ENCODE measurements at regions not wholly inside any gene's neighbourhood (a gene's known extent, or its start where the extent isn't known, plus 50 kb on each side); places are given as distances from the start of the nearest gene placed in this dataset.

DNA sequence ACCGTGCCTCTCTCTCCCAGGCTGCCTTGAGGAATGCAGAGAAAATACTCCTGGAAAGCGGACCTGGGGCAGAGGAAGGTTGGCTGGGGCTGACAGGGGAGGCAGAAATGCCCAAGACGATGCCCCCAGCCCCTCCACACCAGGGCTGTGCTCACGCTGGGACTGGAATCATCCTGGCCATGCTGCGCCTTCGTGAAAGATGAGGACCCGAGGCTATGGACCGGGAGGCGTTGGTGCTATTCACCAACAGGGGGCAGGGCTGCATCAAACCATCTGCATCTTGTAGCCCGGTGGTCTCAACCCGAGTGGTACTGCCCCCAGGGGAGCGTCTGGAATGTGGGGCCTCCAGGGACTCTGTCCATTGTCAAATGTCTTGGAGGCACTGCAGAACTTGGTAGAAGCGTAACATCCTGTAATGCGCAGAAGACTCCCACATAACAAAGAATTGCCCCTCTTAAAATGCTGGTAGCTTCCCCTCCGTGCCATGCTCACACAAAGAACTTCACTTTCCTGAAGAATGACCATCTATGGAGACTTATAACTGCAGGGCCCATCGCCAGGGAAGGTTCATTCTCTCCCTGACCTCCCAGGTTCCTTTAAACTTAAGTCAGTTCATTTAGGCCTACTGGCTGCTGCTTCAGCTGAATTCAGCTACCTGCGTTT lies 251.2 kb downstream of the RRAGC start:
- Histone ChIP-seq H3K27me3 (ENCODE audit: control insufficient read depth in 3 of 3, insufficient read depth in 3 of 3, low read length in 3 of 3) (peaks cover 3 to 30% (median 20%) of the 10 kb centered on the region in 3 donors), H3K9me3 (ENCODE audit: control insufficient read depth in 3 of 3, low read length in 3 of 3) (no peaks in the 10 kb centered on the region), H3K36me3 (ENCODE audit: control insufficient read depth in 3 of 3, insufficient read depth in 3 of 3, low read length in 3 of 3) (no peaks in the 10 kb centered on the region), H3K27ac (ENCODE audit: low read depth, low read length) (no peak overlapping the region), H3K9ac (ENCODE audit: low read depth in 1 of 3, low read length in 3 of 3) (no peak overlapping the region), H3K4me3 (ENCODE audit: low read length in 3 of 3) (no peak overlapping the region), H3K4me1 (ENCODE audit: control insufficient read depth in 3 of 3, insufficient read depth in 3 of 3, low read length in 3 of 3) (peaks cover 0 to 2% (median 0%) of the 10 kb centered on the region in 3 donors)

- no peaks in the 10 kb centered on the region for H3K9me3 ChIP-seq (ENCODE audit: control insufficient read depth in 3 of 3, low read length in 3 of 3)
- H3K36me3 ChIP-seq (ENCODE audit: control insufficient read depth in 3 of 3, insufficient read depth in 3 of 3, low read length in 3 of 3): no peaks in the 10 kb centered on the region
- H3K4me3 ChIP-seq (ENCODE audit: low read length in 3 of 3): no peak overlapping the region
- no peak overlapping the region for H3K27ac ChIP-seq (ENCODE audit: low read depth, low read length)
- peaks cover 0 to 2% (median 0%) of the 10 kb centered on the region in 3 donors for H3K4me1 ChIP-seq (ENCODE audit: control insufficient read depth in 3 of 3, insufficient read depth in 3 of 3, low read length in 3 of 3)
- peaks cover 0 to 31% (median 14%) of the 10 kb centered on the region in 3 donors for H3K27me3 ChIP-seq (ENCODE audit: control insufficient read depth in 3 of 3, insufficient read depth in 3 of 3, low read length in 3 of 3)
- H3K9ac ChIP-seq (ENCODE audit: low read depth in 1 of 3, low read length in 3 of 3): no peak overlapping the region
These were observed 252.0 kb downstream of the RRAGC start for GRCh38 chr1:38607526-38607925.

DNA sequence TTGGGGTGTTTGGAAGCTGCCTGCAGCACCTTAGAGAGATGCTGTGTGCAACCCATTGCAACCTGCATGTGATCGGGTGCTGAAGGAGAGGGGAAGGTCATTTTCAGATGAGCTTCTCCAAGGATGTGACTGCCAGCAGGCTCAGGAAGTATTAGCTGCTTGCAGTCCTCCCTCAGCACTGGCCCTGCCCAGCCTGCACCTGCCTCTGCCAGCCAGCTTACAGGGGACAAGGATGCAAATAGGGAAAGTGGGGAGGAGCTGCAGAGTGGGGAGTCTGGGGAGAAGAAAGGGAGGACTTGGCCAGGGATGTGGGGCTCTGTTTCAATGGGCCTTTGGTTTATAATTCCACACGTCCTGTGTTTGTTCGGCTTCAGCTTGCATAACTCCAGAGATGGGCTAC lies 254.5 kb downstream of the RRAGC start:
- Histone ChIP-seq H3K4me3 (ENCODE audit: low read length in 3 of 3) (no peak overlapping the region), H3K9ac (ENCODE audit: low read depth in 1 of 3, low read length in 3 of 3) (no peak overlapping the region), H3K36me3 (ENCODE audit: control insufficient read depth in 3 of 3, insufficient read depth in 3 of 3, low read length in 3 of 3) (no peaks in the 10 kb centered on the region), H3K27ac (ENCODE audit: low read depth, low read length) (no peak overlapping the region), H3K9me3 (ENCODE audit: control insufficient read depth in 3 of 3, low read length in 3 of 3) (no peaks in the 10 kb centered on the region), H3K4me1 (ENCODE audit: control insufficient read depth in 3 of 3, insufficient read depth in 3 of 3, low read length in 3 of 3) (peaks cover 0 to 2% (median 0%) of the 10 kb centered on the region in 3 donors), H3K27me3 (ENCODE audit: control insufficient read depth in 3 of 3, insufficient read depth in 3 of 3, low read length in 3 of 3) (peaks cover 0 to 24% (median 15%) of the 10 kb centered on the region in 3 donors)

GRCh38 chr1:38603907-38604306 lies 255.7 kb downstream of the RRAGC start:
- no peaks in the 10 kb centered on the region for H3K36me3 ChIP-seq (ENCODE audit: control insufficient read depth in 3 of 3, insufficient read depth in 3 of 3, low read length in 3 of 3)
- H3K9me3 ChIP-seq (ENCODE audit: control insufficient read depth in 3 of 3, low read length in 3 of 3): no peaks in the 10 kb centered on the region
- no peak overlapping the region for H3K27ac ChIP-seq (ENCODE audit: low read depth, low read length)
- H3K4me1 ChIP-seq (ENCODE audit: control insufficient read depth in 3 of 3, insufficient read depth in 3 of 3, low read length in 3 of 3): peaks cover 0 to 2% (median 0%) of the 10 kb centered on the region in 3 donors
- no peak overlapping the region for H3K9ac ChIP-seq (ENCODE audit: low read depth in 1 of 3, low read length in 3 of 3)
- no peak overlapping the region for H3K4me3 ChIP-seq (ENCODE audit: low read length in 3 of 3)
- H3K27me3 ChIP-seq (ENCODE audit: control insufficient read depth in 3 of 3, insufficient read depth in 3 of 3, low read length in 3 of 3): peaks cover 0 to 16% (median 9%) of the 10 kb centered on the region in 3 donors

- H3K27ac ChIP-seq (ENCODE audit: low read depth, low read length): no peak overlapping the region
- no peaks in the 10 kb centered on the region for H3K4me1 ChIP-seq (ENCODE audit: control insufficient read depth in 3 of 3, insufficient read depth in 3 of 3, low read length in 3 of 3)
- no peaks in the 10 kb centered on the region for H3K36me3 ChIP-seq (ENCODE audit: control insufficient read depth in 3 of 3, insufficient read depth in 3 of 3, low read length in 3 of 3)
- H3K9me3 ChIP-seq (ENCODE audit: control insufficient read depth in 3 of 3, low read length in 3 of 3): no peaks in the 10 kb centered on the region
- H3K27me3 ChIP-seq (ENCODE audit: control insufficient read depth in 3 of 3, insufficient read depth in 3 of 3, low read length in 3 of 3): peaks cover 0 to 13% (median 9%) of the 10 kb centered on the region in 3 donors
- H3K4me3 ChIP-seq (ENCODE audit: low read length in 3 of 3): no peak overlapping the region
- no peak overlapping the region for H3K9ac ChIP-seq (ENCODE audit: low read depth in 1 of 3, low read length in 3 of 3)
These were observed 258.7 kb downstream of the RRAGC start for GRCh38 chr1:38600905-38601304.

GRCh38 chr1:38600286-38600685 lies 259.3 kb downstream of the RRAGC start:
- Histone ChIP-seq H3K9me3 (ENCODE audit: control insufficient read depth in 3 of 3, low read length in 3 of 3) (no peaks in the 10 kb centered on the region), H3K36me3 (ENCODE audit: control insufficient read depth in 3 of 3, insufficient read depth in 3 of 3, low read length in 3 of 3) (no peaks in the 10 kb centered on the region), H3K27me3 (ENCODE audit: control insufficient read depth in 3 of 3, insufficient read depth in 3 of 3, low read length in 3 of 3) (peaks cover 0 to 13% (median 9%) of the 10 kb centered on the region in 3 donors), H3K4me1 (ENCODE audit: control insufficient read depth in 3 of 3, insufficient read depth in 3 of 3, low read length in 3 of 3) (no peaks in the 10 kb centered on the region), H3K9ac (ENCODE audit: low read depth in 1 of 3, low read length in 3 of 3) (no peak overlapping the region), H3K27ac (ENCODE audit: low read depth, low read length) (no peak overlapping the region), H3K4me3 (ENCODE audit: low read length in 3 of 3) (no peak overlapping the region)

DNA sequence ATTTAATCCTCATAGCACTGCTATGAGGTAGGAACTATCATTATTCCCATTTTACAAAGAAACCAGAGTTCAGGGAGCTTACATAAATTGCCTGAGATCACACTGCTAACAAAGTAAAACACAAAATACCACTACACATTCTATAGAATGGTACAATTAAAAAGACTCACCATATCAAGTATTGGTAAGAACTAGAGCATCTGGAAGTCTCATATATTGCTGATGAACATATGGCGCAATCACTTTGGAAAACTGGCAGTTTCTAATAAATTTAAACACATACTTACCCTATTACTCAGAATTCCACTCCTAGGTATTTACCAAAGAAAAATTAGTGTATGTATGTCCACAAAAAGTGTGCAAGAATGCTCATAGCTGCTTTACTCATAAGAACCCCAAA lies 261.5 kb downstream of the RRAGC start:
- Histone ChIP-seq H3K9ac (ENCODE audit: low read depth in 1 of 3, low read length in 3 of 3) (no peak overlapping the region), H3K36me3 (ENCODE audit: control insufficient read depth in 3 of 3, insufficient read depth in 3 of 3, low read length in 3 of 3) (no peaks in the 10 kb centered on the region), H3K27ac (ENCODE audit: low read depth, low read length) (no peak overlapping the region), H3K9me3 (ENCODE audit: control insufficient read depth in 3 of 3, low read length in 3 of 3) (peaks cover 0 to 5% (median 2%) of the 10 kb centered on the region in 3 donors), H3K4me1 (ENCODE audit: control insufficient read depth in 3 of 3, insufficient read depth in 3 of 3, low read length in 3 of 3) (no peaks in the 10 kb centered on the region), H3K4me3 (ENCODE audit: low read length in 3 of 3) (no peak overlapping the region), H3K27me3 (ENCODE audit: control insufficient read depth in 3 of 3, insufficient read depth in 3 of 3, low read length in 3 of 3) (peaks cover 0 to 6% (median 4%) of the 10 kb centered on the region in 3 donors)

DNA sequence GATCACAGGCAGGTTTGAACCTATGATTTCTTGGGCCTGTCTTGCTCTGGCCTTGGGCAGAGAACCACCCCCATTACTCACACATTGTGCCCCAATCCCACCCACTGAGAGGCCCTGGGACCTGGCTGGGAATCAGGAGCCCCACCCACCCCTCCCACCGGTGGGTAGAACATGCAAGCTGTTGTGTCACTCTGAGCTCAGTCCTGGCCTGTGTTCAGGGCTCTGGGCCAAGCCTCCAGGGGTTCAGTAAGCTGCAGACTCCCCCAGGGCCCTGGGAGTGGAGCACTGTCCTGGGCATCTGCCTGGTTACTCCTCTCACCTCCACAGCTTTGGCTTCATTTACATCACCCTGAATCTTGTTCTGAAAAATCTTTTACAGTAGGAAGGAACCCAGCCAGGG lies 270.5 kb downstream of the RRAGC start:
- H3K9ac ChIP-seq (ENCODE audit: low read depth in 1 of 3, low read length in 3 of 3): no peak overlapping the region
- no peak overlapping the region for H3K4me3 ChIP-seq (ENCODE audit: low read length in 3 of 3)
- H3K4me1 ChIP-seq (ENCODE audit: control insufficient read depth in 3 of 3, insufficient read depth in 3 of 3, low read length in 3 of 3): peaks cover 0 to 2% (median 0%) of the 10 kb centered on the region in 3 donors

DNA sequence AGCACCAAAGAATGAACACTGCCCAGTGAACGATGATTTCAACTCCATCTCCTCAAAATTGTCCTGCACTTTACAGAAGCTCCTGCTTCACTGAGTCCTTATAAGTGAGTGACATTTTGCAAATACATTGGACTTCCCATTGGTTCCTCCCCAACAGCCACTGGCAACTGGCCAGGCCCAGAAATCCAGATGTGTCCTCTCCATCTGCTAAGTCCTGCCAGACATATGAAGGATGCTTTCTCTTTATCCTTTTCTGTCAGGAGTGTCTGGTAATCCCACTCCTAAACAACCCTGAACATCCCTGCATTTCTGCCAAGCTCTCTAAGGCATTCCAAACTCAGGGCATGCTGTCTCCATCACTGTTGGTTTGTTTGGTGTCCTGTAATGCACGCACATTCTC lies 271.8 kb downstream of the RRAGC start:
- Histone ChIP-seq H3K9me3 (ENCODE audit: control insufficient read depth in 3 of 3, low read length in 3 of 3) (no peaks in the 10 kb centered on the region), H3K36me3 (ENCODE audit: control insufficient read depth in 3 of 3, insufficient read depth in 3 of 3, low read length in 3 of 3) (no peaks in the 10 kb centered on the region), H3K27me3 (ENCODE audit: control insufficient read depth in 3 of 3, insufficient read depth in 3 of 3, low read length in 3 of 3) (peaks cover 0 to 6% (median 0%) of the 10 kb centered on the region in 3 donors), H3K9ac (ENCODE audit: low read depth in 1 of 3, low read length in 3 of 3) (no peak overlapping the region), H3K27ac (ENCODE audit: low read depth, low read length) (no peak overlapping the region), H3K4me1 (ENCODE audit: control insufficient read depth in 3 of 3, insufficient read depth in 3 of 3, low read length in 3 of 3) (peaks cover 0 to 2% (median 0%) of the 10 kb centered on the region in 3 donors), H3K4me3 (ENCODE audit: low read length in 3 of 3) (no peak overlapping the region)

More for the DNA sequence above, 270.5 kb downstream of the RRAGC start:
- no peaks in the 10 kb centered on the region for H3K36me3 ChIP-seq (ENCODE audit: control insufficient read depth in 3 of 3, insufficient read depth in 3 of 3, low read length in 3 of 3)
- H3K27ac ChIP-seq (ENCODE audit: low read depth, low read length): no peak overlapping the region
- H3K9me3 ChIP-seq (ENCODE audit: control insufficient read depth in 3 of 3, low read length in 3 of 3): peaks cover 0 to 2% (median 0%) of the 10 kb centered on the region in 3 donors
- peaks cover 0 to 6% (median 0%) of the 10 kb centered on the region in 3 donors for H3K27me3 ChIP-seq (ENCODE audit: control insufficient read depth in 3 of 3, insufficient read depth in 3 of 3, low read length in 3 of 3)

- Histone ChIP-seq H3K9me3 (ENCODE audit: control insufficient read depth in 3 of 3, low read length in 3 of 3) (no peaks in the 10 kb centered on the region), H3K36me3 (ENCODE audit: control insufficient read depth in 3 of 3, insufficient read depth in 3 of 3, low read length in 3 of 3) (no peaks in the 10 kb centered on the region), H3K9ac (ENCODE audit: low read depth in 1 of 3, low read length in 3 of 3) (peak overlapping the region in 1 of 3 donors; percentile 40), H3K4me1 (ENCODE audit: control insufficient read depth in 3 of 3, insufficient read depth in 3 of 3, low read length in 3 of 3) (peaks cover 0 to 2% (median 0%) of the 10 kb centered on the region in 3 donors), H3K4me3 (ENCODE audit: low read length in 3 of 3) (peak overlapping the region in 1 of 3 donors; percentile 6), H3K27ac (ENCODE audit: low read depth, low read length) (no peak overlapping the region), H3K27me3 (ENCODE audit: control insufficient read depth in 3 of 3, insufficient read depth in 3 of 3, low read length in 3 of 3) (peaks cover 2 to 6% (median 3%) of the 10 kb centered on the region in 3 donors)
These were observed 272.5 kb downstream of the RRAGC start for GRCh38 chr1:38586993-38587646.

All from skeletal muscle tissue (tissue), 3 donors.